Heart right ventricle (tissue), 16 donors: ENCODE measurements at regions not wholly inside any gene's neighbourhood (a gene's known extent, or its start where the extent isn't known, plus 50 kb on each side); places are given as distances from the start of the nearest gene placed in this dataset.

Source experiments
- ATAC-seq, 8 donors: fragments of 200-7000 bp; cut with Tn5 transposase; one replicate each; pipeline ENCODE4 v1.9.1; 2020; ENCODE audit warnings: mild to moderate bottlenecking in 8 of 8, moderate library complexity in 8 of 8, moderate number of reproducible peaks in 1 of 8
- DNase-seq, 2 donors: peaks; one replicate each; pipeline ENCODE4 v3.0.0-alpha.2; 2020
- H3K27ac ChIP-seq, 10 donors: fragments of 200-600 bp; sonication (generic) in 2 of 10; one replicate each; pipeline versions ENCODE4 v1.5.0 to v1.8.0; 2020 to 2022; ENCODE audit warnings: mild to moderate bottlenecking in 3 of 10
- H3K27me3 ChIP-seq, 7 donors: fragments of 200-600 bp; one replicate each; pipeline ENCODE4 v1.8.0; 2021 to 2022; ENCODE audit warnings: mild to moderate bottlenecking in 2 of 7
- H3K36me3 ChIP-seq, 9 donors: fragments of 200-600 bp; sonication (generic) in 1 of 9; one replicate each; pipeline versions ENCODE4 v1.5.0 to v1.8.0; 2020 to 2022; ENCODE audit warnings: mild to moderate bottlenecking in 2 of 9
- H3K4me1 ChIP-seq, 9 donors: fragments of 200-600 bp; sonication (generic) in 1 of 9; one replicate each; pipeline versions ENCODE4 v1.5.0 to v1.8.0; 2020 to 2022; ENCODE audit warnings: mild to moderate bottlenecking in 4 of 9
- H3K4me3 ChIP-seq, 10 donors: fragments of 200-600 bp; sonication (generic) in 2 of 10; one replicate each; pipeline versions ENCODE4 v1.5.0 to v1.8.0; 2020 to 2022; ENCODE audit warnings: mild to moderate bottlenecking in 7 of 10, moderate library complexity in 2 of 10
- H3K9me3 ChIP-seq, 11 donors: fragments of 200-600 bp in 10 of 11; sonication (generic) in 2 of 11; one replicate each; pipeline versions ENCODE4 v1.5.0 to v1.8.0; 2013 to 2022; ENCODE audit warnings: mild to moderate bottlenecking in 2 of 11, control low read depth in 1 of 11, moderate library complexity in 1 of 11
- CTCF ChIP-seq, 9 donors: fragments of 200-600 bp; sonication (generic) in 2 of 9; IDR thresholded peaks; one replicate each; pipeline versions ENCODE4 v1.5.0 to v1.8.0; 2021 to 2022; ENCODE audit warnings: antibody characterized with exemption in 9 of 9, mild to moderate bottlenecking in 5 of 9, moderate library complexity in 1 of 9
- WGBS, 2 donors: extraction: QIAGEN DNeasy Blood & Tissue Kit; methylation state at CpG; one replicate each; pipeline ENCODE4 v1.1.7; 2013; ENCODE audit warnings: inconsistent platforms in 1 of 2; 5-methylcytosine and 5-hydroxymethylcytosine counted together
- intact Hi-C, 10 donors: fragments of 100-400 bp; cut with DNase I; formaldehyde crosslinking; loops; one replicate each; pipeline versions ENCODE4 v1.11.1 to v1.14.2; 2022
- donor health status: Arrhythmogenic right ventricular cardiomyopathy.
- donor health status: ischemic (EF 13 %, LVEDD 7.1; RV severe dilation, severe dysfunction).
- donor health status: healthy with polysubstance abuse.
- donor health status: DM: no; HTN: yes; CAD: no.
- donor health status: DM: no; HTN: no; CAD: no.
- donor health status: ischemic (EF 25% LVEDD 6.9; RV normal size, moderate dysfunction).
- donor health status: ischemic (EF 25% LVEDD 5.7; RV mildly dilated, moderate dysfunction).
- donor health status: healthy.
- donor health status: DM: yes; HTN: yes; CAD: no.
- donor health status: Ischemic cardiomyopathy.
- donor health status: ischemic (EF 35%, LVEDD 5.7; RV mildly dilated, moderate dysfunction).
- donor health status: nonischemic (EF 11% LVEDD 7.7; RV severe dilation, severe dysfunction).
- donor health status: DM: yes; HTN: yes; CAD: no.
- donor health status: PGD.
- donor health status: ischemic (EF 29% LVEDD 5.4; RV normal size, mild dysfunction).
- donor health status: nonischemic (EF 23%, LVEDD 6.1; RV moderate dilation, normal function).

- H3K36me3 ChIP-seq, result no peaks in the 10 kb centered on the region
- TF ChIP-seq CTCF (IDR thresholded peaks at IDR 0.05), result no peak
- peaks cover 0 to 4% (median 0%) of the 10 kb centered on the region in 7 donors for H3K27me3 ChIP-seq
- intact Hi-C loops, result no loop called here
- peaks cover 0 to 3% (median 0%) of the 10 kb centered on the region in 9 donors for H3K4me1 ChIP-seq
- no peaks in the 10 kb centered on the region for H3K9me3 ChIP-seq
- no peak overlapping the region for H3K4me3 ChIP-seq
- no peak for ATAC-seq
- whole genome bisulfite sequencing, 2 donors, result 66 to 79% methylated on average over 2 of the region's 2 CpGs
- no peak for DNase-seq
- no peak overlapping the region for H3K27ac ChIP-seq
Measured at GRCh38 chr6:104591573-104592334, 268.0 kb downstream of the HACE1 start.

- intact Hi-C loops, result no loop called here
- ATAC-seq (no peak), DNase-seq (no peak)
- Histone ChIP-seq H3K4me3 (no peak overlapping the region), H3K4me1 (peaks cover 0 to 3% (median 0%) of the 10 kb centered on the region in 9 donors), H3K27me3 (peaks cover 0 to 4% (median 0%) of the 10 kb centered on the region in 7 donors), H3K27ac (no peak overlapping the region), H3K36me3 (no peaks in the 10 kb centered on the region), H3K9me3 (no peaks in the 10 kb centered on the region)
- no peak for TF ChIP-seq CTCF (IDR thresholded peaks at IDR 0.05)
Measured at GRCh38 chr6:104589940-104590339, 269.8 kb downstream of the HACE1 start.

GRCh38 chr6:104585646-104586045 lies 274.1 kb downstream of the HACE1 start:
- no peaks in the 10 kb centered on the region for H3K27me3 ChIP-seq
- H3K9me3 ChIP-seq, result peaks cover 0 to 14% (median 0%) of the 10 kb centered on the region in 11 donors
- intact Hi-C loops, result no loop called here
- H3K4me3 ChIP-seq, result no peak overlapping the region
- H3K27ac ChIP-seq, result no peak overlapping the region
- no peak for TF ChIP-seq CTCF (IDR thresholded peaks at IDR 0.05)
- H3K4me1 ChIP-seq, result no peaks in the 10 kb centered on the region
- H3K36me3 ChIP-seq, result no peaks in the 10 kb centered on the region
- DNase-seq (no peak), ATAC-seq (no peak)
- 52 to 54% methylated on average over 2 of the region's 2 CpGs for WGBS, 2 donors

- Histone ChIP-seq H3K27ac (no peak overlapping the region), H3K36me3 (no peaks in the 10 kb centered on the region), H3K4me1 (no peaks in the 10 kb centered on the region), H3K9me3 (peaks cover 0 to 14% (median 0%) of the 10 kb centered on the region in 11 donors), H3K4me3 (no peak overlapping the region), H3K27me3 (no peaks in the 10 kb centered on the region)
- TF ChIP-seq CTCF (IDR thresholded peaks at IDR 0.05), result no peak
- intact Hi-C loops, result no loop called here
- DNase-seq, result no peak
- ATAC-seq, result no peak
Measured at GRCh38 chr6:104580452-104580851, 279.3 kb downstream of the HACE1 start.
